ENCODE measurements at regions not wholly inside any gene's neighbourhood (a gene's known extent, or its start where the extent isn't known, plus 50 kb on each side); places are given as distances from the start of the nearest gene placed in this dataset.

- no peak for DNase-seq
Observed at GRCh38 chr10:128839134-128839533, 627.9 kb upstream of the MGMT start.

DNA sequence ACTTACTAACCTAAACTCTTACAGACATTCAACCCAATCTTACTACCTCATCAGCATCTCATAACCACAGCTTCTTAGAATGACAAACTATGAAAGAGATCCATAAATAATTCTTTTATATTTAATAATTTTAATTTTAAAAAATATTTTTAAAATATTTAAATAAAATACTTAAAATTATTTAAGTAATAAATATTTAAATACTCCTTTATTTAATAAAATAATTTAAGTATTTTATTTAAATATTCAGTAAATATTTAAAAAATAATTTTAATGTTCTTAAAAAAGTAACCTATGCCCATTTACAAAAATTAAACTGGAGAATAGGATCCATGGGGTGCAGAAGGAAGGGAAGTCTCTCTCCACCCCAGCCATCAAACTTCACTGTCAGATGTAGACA, 627.3 kb upstream of the MGMT start:
- DNase-seq = no peak

DNA sequence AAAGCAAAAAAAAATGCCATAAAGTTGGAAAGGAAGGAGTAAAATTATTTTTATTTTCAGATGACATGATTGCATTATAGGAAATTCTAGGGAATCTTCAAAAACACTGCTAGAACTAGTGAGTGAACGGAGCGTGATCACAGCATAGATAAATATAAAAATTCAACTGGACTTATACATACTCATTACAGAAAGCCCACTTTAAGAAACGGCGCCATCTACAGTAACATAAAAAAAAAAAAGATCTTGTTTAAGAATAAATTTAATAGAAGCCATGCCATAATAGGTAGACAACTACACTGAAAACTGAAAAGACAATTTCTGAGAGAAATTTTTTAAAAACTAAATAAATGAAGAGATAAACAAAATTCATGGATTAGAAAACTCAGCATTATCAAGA, 623.1 kb upstream of the MGMT start:
- DNase-seq = peak; percentile 36

DNA sequence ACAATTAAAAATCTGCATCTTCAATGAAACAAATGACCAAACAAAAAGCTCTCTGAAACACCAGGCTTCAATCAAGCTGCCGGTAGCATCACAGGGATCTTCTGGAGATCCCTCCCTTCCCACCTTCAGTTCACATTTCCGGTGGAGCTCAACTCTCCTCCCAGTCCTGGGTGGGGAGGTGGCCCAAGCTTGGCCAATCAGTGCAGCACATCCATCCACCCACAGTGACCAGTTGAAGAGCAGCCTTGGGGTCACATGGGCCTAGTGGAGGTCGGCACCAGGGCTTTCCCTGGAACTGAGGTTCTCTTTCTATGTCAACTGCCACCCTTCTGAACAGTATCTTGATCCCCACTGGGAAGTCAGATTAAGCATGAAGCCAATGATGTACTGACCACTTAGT, 620.1 kb upstream of the MGMT start:
- no peak for DNase-seq

GRCh38 chr10:128848810-128849209, 618.2 kb upstream of the MGMT start:
- DNase-seq = no peak

- DNase-seq = no peak
Observed at GRCh38 chr10:128850647-128851046, 616.4 kb upstream of the MGMT start.

DNA sequence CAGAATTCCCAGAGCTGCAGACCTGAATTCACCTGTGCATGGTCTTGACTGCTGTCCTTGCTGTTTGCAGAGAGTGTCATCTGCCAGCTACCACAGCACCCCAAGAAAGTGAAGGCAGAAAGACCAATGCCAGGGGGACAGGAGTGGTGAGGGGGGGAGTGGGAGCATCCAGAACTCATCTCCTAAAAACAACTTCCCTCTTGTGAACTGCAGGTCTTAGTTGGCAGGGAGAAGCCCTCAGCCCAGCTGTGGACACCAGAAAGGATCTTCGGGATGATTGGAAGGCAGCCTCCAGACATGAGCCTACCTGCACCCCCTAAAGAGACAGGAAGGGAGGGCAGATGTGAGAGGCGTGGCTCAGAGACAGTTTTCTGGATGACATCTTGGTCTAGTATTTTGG, 615.8 kb upstream of the MGMT start:
- DNase-seq = no peak

DNA sequence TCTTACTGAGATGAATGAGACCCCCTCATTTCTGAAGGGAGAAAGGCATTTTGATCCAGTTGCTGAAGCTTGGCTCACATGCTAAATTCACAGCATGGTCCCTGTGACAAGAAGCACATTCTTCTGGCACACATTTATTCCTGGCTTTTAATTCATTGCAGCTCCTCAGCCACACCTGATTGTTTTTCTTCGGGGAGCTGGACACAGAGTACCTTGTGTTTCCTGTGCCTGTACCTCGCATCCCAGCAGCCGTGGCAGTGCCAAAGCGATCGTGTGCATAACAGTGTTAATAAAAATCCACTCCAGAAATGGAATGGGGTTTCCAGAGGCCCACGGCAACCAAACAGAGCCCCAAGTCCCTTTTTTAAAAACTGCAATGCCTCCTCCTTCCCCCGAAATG, 615.3 kb upstream of the MGMT start:
- DNase-seq = no peak

DNA sequence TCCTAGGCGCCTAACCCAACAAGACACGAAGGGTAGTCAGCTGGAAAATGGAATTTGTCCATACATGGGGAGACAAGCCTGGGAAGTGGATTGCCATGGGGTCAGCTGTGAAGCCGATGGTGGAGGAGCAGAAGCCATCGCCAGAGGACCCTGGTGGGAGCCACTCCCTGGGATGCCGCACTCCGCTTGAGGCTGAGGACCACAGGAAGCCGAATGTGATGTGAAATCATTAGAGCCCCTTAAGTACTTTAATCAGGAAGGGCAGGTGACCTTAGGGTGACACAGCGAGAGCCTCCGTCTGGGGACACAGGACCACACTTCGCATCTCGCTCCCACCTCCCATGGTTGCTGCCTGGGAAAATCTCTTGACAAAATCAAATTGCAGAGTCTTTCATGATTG, 614.6 kb upstream of the MGMT start:
- no peak for DNase-seq

DNA sequence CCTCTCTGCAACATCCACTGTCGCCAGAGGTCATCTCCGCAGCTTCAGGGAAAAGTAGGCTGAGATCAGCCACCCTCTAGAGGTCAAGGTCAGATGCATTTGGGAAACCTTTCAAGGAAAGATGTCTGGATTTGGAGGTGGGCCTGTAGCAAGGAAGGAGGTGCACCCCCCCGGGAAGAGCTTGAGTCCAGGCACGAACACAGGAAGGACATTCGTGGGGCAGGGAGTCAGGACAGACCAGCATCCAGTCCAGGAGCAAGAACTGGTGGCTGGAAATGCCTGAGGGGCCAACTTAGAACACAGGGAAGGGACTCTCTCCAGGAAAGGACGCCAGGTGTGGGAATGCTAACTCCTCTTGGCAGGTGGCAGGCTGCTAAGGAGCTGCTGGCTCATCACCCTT, 614.1 kb upstream of the MGMT start:
- no peak for DNase-seq

DNA sequence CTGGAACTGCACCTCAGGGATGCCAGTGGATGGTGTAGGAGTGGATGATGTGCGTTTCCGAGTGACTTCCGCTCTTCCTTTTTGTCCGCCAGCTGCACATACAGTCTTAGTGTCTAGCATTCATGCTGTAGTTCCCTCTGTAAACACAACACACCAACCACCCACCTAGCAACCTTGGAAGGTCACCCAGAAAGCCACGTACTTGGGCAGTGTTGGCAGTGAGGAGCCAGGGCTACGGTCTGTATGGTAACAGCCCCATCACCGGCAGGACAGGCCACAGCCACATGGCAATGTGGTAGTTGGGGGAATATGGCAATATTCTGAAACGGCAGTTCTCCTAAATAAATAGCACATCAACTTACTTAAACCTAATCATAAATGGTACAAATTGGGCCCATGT, 613.5 kb upstream of the MGMT start:
- no peak for DNase-seq

- DNase-seq = no peak
Observed at GRCh38 chr10:128854204-128854603, 612.8 kb upstream of the MGMT start.

- peak; percentile 59 for DNase-seq
Observed at GRCh38 chr10:128854963-128855362, 612.1 kb upstream of the MGMT start.

GRCh38 chr10:128855618-128856428, 611.2 kb upstream of the MGMT start:
- no peak for DNase-seq

- DNase-seq = no peak
Observed at GRCh38 chr10:128859738-128860386, 607.2 kb upstream of the MGMT start.

DNA sequence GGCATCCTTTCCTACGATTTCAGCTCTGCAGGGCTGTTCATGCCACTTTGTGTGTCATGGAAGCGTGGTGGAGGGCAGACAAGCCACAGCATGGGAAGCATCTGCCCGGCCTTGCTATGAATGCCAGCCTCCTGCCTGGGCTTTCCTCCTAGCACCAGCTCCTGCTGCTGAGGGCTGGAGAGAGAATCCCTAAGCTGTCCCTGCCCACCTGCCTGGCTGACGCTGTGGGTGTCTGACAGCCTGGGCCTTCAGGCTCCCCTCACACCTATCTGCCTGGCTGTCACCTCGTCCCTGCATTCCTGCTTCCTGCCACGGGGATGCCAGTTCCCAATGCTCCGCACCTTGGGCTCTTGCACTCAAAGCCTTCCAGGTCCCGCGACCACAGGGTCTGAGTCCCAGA, 606.5 kb upstream of the MGMT start:
- DNase-seq = no peak

DNA sequence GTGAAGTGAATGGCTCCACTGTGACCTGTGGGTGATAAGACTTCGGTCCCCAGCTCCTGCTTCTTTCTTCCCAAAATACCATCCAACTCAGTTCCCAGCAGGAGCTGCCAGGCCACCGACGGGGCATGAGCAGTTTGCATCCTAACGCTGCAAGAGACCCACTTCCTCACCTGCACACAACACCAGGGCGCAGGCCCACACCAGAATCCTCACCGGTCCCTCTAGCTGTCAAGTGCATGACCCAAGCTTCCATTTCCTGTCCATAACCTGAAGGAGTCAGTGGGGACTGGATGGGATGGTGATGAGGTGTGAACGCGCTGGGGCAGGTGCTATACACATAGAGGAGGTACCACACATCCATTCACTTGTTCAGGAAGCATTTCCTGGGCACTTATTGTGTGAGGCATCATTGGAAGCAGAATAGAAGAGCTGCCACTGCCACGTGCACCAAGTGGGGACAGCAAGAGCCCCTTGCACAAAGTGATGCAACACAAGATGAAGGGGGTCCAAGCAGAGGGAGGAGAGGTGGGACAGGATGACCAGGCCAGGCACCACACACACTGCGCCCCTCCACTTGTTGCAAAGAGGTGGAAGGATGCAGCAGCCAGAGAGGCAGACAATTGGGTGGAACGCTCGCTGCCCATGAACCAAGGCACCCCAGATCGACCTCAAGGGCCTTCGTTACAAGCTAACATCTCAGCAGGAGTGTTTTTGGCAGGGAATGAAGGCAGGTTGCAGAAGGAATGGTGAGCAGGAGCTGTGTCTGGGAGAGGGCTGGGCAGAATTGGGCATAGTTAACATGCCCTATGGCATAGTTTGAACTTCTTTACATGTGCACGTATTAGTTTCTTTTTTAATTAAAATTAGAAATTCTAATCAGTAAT, 605.8 kb upstream of the MGMT start:
- no peak for DNase-seq

DNA sequence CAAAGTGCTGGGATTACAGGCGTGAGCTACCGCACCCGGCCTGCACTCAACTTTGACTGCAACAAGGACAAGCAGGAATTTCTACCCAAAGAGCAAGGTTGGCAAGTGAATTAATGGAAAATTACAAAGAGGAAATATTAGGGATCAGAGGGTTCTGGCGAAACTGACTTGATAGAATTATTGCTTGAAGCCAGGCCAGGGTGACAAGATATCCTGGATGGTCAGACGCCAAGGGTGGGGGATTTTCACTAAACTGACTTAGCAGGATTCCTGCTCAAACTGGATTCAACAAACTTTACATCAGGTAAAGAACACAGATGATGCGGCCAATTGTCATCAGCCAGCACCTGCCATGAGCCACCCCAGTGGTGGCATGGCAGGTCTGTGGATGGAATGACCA, 603.6 kb upstream of the MGMT start:
- no peak for DNase-seq

DNA sequence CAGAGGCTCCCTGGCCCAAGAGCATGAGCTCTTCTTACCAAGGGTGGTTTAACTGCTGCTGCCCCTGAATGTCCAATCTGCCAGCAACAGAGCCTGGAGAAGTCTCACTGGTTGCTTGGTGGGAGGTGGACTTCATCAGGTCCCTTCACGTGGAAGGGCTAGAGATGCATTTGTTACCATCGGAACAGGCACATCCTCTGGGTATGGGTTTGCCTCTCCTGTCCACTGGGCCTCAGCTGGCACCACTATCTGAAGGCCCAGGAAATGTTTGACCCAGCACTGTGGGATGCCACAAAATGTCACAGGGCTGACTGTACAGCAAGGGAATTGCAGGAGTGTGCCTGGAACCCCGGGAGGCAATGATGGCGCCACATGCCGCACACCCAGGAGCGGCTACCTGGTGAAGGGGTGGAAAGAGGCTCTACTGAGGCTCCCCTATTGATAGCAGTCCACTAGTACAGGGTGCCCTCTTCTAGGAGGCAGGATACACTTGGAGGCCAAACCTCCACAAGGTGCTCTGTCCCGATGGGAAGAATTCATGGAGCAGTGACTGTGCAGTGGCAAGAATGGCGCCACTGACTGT, 603.1 kb upstream of the MGMT start:
- DNase-seq = no peak

GRCh38 chr10:128864554-128865295, 602.3 kb upstream of the MGMT start:
- no peak for DNase-seq

- DNase-seq = no peak
Observed at GRCh38 chr10:128865436-128866195, 601.4 kb upstream of the MGMT start.

DNA sequence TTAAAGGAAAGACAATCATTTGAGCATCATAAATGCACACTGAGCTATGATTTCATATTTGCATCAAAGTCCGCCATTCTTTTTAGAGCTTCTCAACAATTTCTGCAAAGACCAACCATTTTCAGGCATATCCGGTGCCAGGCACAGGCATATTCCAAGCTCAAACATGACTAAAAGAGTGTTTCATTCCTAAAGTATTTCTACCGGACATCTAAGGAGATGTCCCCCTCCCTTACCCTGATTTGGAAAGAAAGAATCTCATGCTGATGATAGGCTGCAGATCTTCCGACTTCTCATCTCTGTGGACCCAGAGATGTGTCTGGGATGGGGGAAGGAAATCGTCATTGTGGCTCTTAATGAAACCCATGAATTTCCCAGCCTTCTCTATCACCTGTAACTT, 600.5 kb upstream of the MGMT start:
- DNase-seq = no peak

Measured in NCI-H1105 treated with DMSO at 0.1 percent for 48 hours (cell line).